ENCODE measurements at regions not wholly inside any gene's neighbourhood (a gene's known extent, or its start where the extent isn't known, plus 50 kb on each side); places are given as distances from the start of the nearest gene placed in this dataset.

DNA sequence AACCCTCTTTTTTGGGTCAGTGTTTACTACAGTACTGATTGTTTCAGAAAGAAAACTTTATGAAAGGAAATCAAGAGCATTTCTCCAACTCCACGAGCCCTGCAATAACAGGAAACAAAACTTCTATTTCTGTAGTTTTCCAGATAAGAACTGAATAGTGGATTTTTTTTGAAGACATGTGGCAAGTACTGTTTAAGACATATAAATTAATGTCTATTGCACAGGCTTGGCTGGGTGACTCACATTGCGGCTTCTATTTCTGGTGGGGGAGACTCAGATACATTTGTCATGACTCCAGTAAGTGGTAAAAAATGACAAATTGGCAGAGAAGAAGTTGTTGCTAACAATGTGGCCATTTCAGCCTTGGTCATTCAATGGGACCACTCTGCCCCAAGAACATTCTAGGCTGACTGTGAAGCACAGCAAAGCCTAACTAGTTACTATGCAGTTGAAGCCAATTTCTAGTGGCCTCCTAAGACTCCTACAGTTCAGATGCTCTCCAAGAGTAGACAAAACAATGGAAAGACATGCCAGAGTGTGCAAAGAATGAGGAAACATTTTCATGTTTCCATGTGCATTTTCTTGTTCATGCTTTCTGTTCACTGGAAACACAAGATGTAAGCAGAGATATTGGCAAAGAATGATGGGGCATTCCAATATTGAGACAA, 200.9 kb downstream of the EDN1 start:
- TF ChIP-seq, protein P1, sequence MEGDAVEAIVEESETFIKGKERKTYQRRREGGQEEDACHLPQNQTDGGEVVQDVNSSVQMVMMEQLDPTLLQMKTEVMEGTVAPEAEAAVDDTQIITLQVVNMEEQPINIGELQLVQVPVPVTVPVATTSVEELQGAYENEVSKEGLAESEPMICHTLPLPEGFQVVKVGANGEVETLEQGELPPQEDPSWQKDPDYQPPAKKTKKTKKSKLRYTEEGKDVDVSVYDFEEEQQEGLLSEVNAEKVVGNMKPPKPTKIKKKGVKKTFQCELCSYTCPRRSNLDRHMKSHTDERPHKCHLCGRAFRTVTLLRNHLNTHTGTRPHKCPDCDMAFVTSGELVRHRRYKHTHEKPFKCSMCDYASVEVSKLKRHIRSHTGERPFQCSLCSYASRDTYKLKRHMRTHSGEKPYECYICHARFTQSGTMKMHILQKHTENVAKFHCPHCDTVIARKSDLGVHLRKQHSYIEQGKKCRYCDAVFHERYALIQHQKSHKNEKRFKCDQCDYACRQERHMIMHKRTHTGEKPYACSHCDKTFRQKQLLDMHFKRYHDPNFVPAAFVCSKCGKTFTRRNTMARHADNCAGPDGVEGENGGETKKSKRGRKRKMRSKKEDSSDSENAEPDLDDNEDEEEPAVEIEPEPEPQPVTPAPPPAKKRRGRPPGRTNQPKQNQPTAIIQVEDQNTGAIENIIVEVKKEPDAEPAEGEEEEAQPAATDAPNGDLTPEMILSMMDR (optimal IDR thresholded peaks at IDR 0.05 in 1 of 3, IDR thresholded peaks at IDR 0.05 in 1 of 3, conservative IDR thresholded peaks at IDR 0.05 in 1 of 3; ENCODE audit: extremely low read depth in 1 of 3, insufficient read depth in 2 of 3, low read length in 3 of 3) = no peak
- no peak for TF ChIP-seq EZH2 (IDR thresholded peaks at IDR 0.05; ENCODE audit: low read length)
